GM12878 (cell line): ENCODE measurements at regions not wholly inside any gene's neighbourhood (a gene's known extent, or its start where the extent isn't known, plus 50 kb on each side); places are given as distances from the start of the nearest gene placed in this dataset.

Source experiments
- ATAC-seq: fragments of 200-7000 bp; cut with Tn5 transposase; 3 replicates; pipeline ENCODE4 v1.9.1; 2020; ENCODE audit warnings: mild to moderate bottlenecking, moderate library complexity
- BruUV-seq: library from RNA; stranded (reverse); fragments of 400-500 nt; replicated peaks from 2 replicates; lab custom pipeline; 2021; lab: Mats Ljungman, UMichigan
- CTCF ChIA-PET: fragments of 300-600 bp; sonication (Branson Sonifier 250); formaldehyde crosslinking; extraction: SDS; loops from one replicate; lab custom pipeline; 2021; ENCODE audit warnings: inconsistent platforms; lab: Yijun Ruan, JAX
- POLR2A ChIA-PET: fragments of 350-600 bp; formaldehyde crosslinking; extraction: SDS; loops from one replicate; lab custom pipeline; 2021; ENCODE audit warnings: inconsistent platforms; lab: Charles Lee
- RAD21 ChIA-PET: fragments of 300-600 bp; sonication (Branson Sonifier 250); formaldehyde crosslinking; loops from one replicate; lab custom pipeline; 2023; ENCODE audit warnings: antibody characterized with exemption; ENCODE audit not compliant: unreplicated experiment; lab: Charles Lee
- SMC1A ChIA-PET: fragments of 300-600 bp; sonication (Branson Sonifier 250); formaldehyde crosslinking; loops from one replicate; lab custom pipeline; 2023; ENCODE audit not compliant: unreplicated experiment, uncharacterized antibody; lab: Charles Lee
- DNase-seq: peaks from one replicate; pipeline ENCODE4 v3.0.0-alpha.2; 2011; ENCODE audit warnings: low read depth, low spot score
- FAIRE-seq: peaks from 3 replicates; lab custom pipeline; 2011; peaks lifted over from hg19 to GRCh38; lab: Jason Lieb, UNC
- H2AFZ ChIP-seq: 2 replicates; pipeline ENCODE4 v1.6.0; 2011; ENCODE audit warnings: low read depth, low read length, control low read depth; ENCODE audit not compliant: control insufficient read depth
- H3K27ac ChIP-seq: 2 replicates; pipeline ENCODE4 v1.5.1; 2011; ENCODE audit warnings: control low read depth; ENCODE audit not compliant: control insufficient read depth, insufficient read depth
- H3K27me3 ChIP-seq, 2 experiments: replicated peaks in 1 of 2; 2 replicates each; pipeline versions ENCODE4 v1.6.0 to v1.6.1; 2011; ENCODE audit warnings: low read length in 1 of 2; ENCODE audit not compliant: control insufficient read depth in 2 of 2, insufficient read depth in 2 of 2
- H3K36me3 ChIP-seq, 2 experiments: 2 replicates each; pipeline ENCODE4 v1.5.1; 2011; ENCODE audit warnings: low read length in 1 of 2; ENCODE audit not compliant: control insufficient read depth in 2 of 2, insufficient read depth in 2 of 2
- H3K4me1 ChIP-seq: 2 replicates; pipeline ENCODE4 v1.6.1; 2011; ENCODE audit warnings: mild to moderate bottlenecking, low read length, moderate library complexity, mixed read lengths; ENCODE audit not compliant: control insufficient read depth, insufficient read depth
- H3K4me2 ChIP-seq: 2 replicates; pipeline ENCODE4 v1.6.0; 2011; ENCODE audit warnings: control low read depth; ENCODE audit not compliant: control insufficient read depth, insufficient read depth
- H3K4me3 ChIP-seq: fragments of 200-600 bp; sonication (generic); 2 replicates; pipeline ENCODE4 v1.5.1; 2016
- H3K79me2 ChIP-seq: 2 replicates; pipeline ENCODE4 v1.6.0; 2011; ENCODE audit warnings: low read length; ENCODE audit not compliant: control insufficient read depth, insufficient read depth
- H3K9ac ChIP-seq: 2 replicates; pipeline ENCODE4 v1.8.0; 2011; ENCODE audit warnings: low read length, control low read depth, mixed read lengths; ENCODE audit not compliant: control insufficient read depth, insufficient read depth
- H3K9me3 ChIP-seq: replicated peaks from 3 replicates; pipeline ENCODE4 v1.5.1; 2011; ENCODE audit warnings: mild to moderate bottlenecking, low read length; ENCODE audit not compliant: control insufficient read depth, insufficient read depth
- H4K20me1 ChIP-seq: 2 replicates; pipeline ENCODE4 v1.6.0; 2011; ENCODE audit not compliant: control insufficient read depth, insufficient read depth
- EGR1 ChIP-seq, 2 experiments: IDR thresholded peaks; 1 replicate in 1 of 2; 2 replicates in 1 of 2; pipeline ENCODE4 v1.6.1; 2011 to 2012; ENCODE audit warnings: low read depth in 2 of 2, low read length in 2 of 2, borderline replicate concordance in 1 of 2, mild to moderate bottlenecking in 1 of 2, moderate library complexity in 1 of 2
- MEF2B ChIP-seq: fragments of 450-650 bp; IDR thresholded peaks from 2 replicates; pipeline ENCODE4 v1.6.1; 2018; ENCODE audit warnings: mild to moderate bottlenecking, moderate library complexity; ENCODE audit not compliant: partially characterized antibody, poor library complexity, severe bottlenecking
- NBN ChIP-seq: fragments of 450-650 bp; IDR thresholded peaks from 2 replicates; pipeline ENCODE4 v1.6.1; 2016
- PBX3 ChIP-seq: IDR thresholded peaks from 2 replicates; pipeline ENCODE4 v1.6.1; 2011; ENCODE audit warnings: mild to moderate bottlenecking, low read depth, low read length, moderate library complexity; ENCODE audit not compliant: insufficient replicate concordance
- POLR2AphosphoS2 ChIP-seq: IDR thresholded peaks from 2 replicates; pipeline ENCODE4 v1.6.1; 2011; ENCODE audit warnings: low read depth, mild to moderate bottlenecking, low read length, improper control_type of control experiment, moderate library complexity
- SIX5 ChIP-seq: IDR thresholded peaks from 2 replicates; pipeline ENCODE4 v1.6.1; 2011; ENCODE audit warnings: mild to moderate bottlenecking, low read depth, low read length, moderate library complexity; ENCODE audit not compliant: severe bottlenecking
- TCF12 ChIP-seq: IDR thresholded peaks from 2 replicates; pipeline ENCODE4 v1.6.1; 2011; ENCODE audit warnings: low read depth, mild to moderate bottlenecking, low read length
- WGBS: methylation state at CpG from one replicate; pipeline ENCODE4 v1.1.6; 2016; ENCODE audit warnings: low lambda C conversion rate; ENCODE audit not compliant: insufficient replicate concordance, insufficient coverage; ENCODE audit errors: missing lambda C conversion rate; 5-methylcytosine and 5-hydroxymethylcytosine counted together
- in situ Hi-C: fragments of 300-500 bp; cut with MboI; formaldehyde crosslinking; loops from 9 replicates; pipeline ENCODE4 v1.14.3; 2018; ENCODE audit warnings: mixed read lengths
- intact Hi-C: fragments of 100-400 bp; cut with micrococcal nuclease; formaldehyde crosslinking; loops from one replicate; pipeline ENCODE4 v1.14.2; 2022; ENCODE audit not compliant: unreplicated experiment
- TF ChIP-seq, protein P1 (sequence below): IDR thresholded peaks from 2 replicates; pipeline ENCODE4 v1.6.1; 2012; ENCODE audit warnings: low read depth, low read length, improper control_type of control experiment

DNA sequence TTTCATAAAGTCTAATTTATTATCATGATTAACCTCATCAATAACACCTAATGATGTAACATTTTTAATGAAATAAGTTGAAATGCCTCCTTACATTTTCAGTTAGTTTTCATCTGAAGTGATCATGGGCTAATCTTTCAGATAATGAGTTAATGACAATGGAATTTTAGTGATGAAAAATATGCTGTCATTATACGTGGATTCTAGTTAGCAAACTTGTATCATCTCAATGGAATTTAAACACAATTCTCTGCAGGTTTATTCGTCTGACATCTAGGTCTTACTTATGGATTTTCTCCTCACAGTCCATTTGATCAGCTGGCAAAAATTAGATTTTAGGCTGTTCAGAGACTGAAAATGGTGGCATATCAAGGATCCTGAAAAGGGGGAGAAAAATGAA, 885.0 kb downstream of the SLC4A3 start:
- no peak overlapping the region for H3K27ac ChIP-seq
- ChIA-PET POLR2A (no interaction called here), SMC1A (no interaction called here)
- DNase-seq (no peak), ATAC-seq (no peak)
- H3K79me2 ChIP-seq: no peaks in the 10 kb centered on the region
- H3K27me3 ChIP-seq: no peaks in the 10 kb centered on the region
- WGBS: 0% methylated on average over 2 of the region's 2 CpGs
- H2AFZ ChIP-seq: no peak overlapping the region
- H3K4me2 ChIP-seq: no peak overlapping the region
- no peak for TF ChIP-seq EGR1 (IDR thresholded peaks at IDR 0.05; ENCODE audit: borderline replicate concordance in 1 of 2, low read depth in 2 of 2, low read length in 2 of 2)
- TF ChIP-seq SIX5: no peak
- TF ChIP-seq MEF2B: no peak
- TF ChIP-seq PBX3: no peak
- TF ChIP-seq NBN: no peak
- no peak for TF ChIP-seq TCF12
- TF ChIP-seq, protein P1, sequence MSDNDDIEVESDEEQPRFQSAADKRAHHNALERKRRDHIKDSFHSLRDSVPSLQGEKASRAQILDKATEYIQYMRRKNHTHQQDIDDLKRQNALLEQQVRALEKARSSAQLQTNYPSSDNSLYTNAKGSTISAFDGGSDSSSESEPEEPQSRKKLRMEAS: no peak
- TF ChIP-seq POLR2AphosphoS2: no peak
- TF ChIP-seq, all 136 proteins: peak for 0
- Histone ChIP-seq H3K36me3 (no peaks in the 10 kb centered on the region), H3K4me3 (no peak overlapping the region), H3K9ac (no peak overlapping the region), H3K4me1 (no peaks in the 10 kb centered on the region), H3K9me3 (no peaks in the 10 kb centered on the region), H4K20me1 (no peaks in the 10 kb centered on the region)
- ChIA-PET CTCF (no interaction called here), RAD21 (no interaction called here)
- in situ Hi-C loops: no loop called here
- no TSS peak for BruUV-seq
- FAIRE-seq: no peak
- intact Hi-C loops: no loop called here
